NCI-H510A treated with DMSO at 0.1 percent for 48 hours (cell line): ENCODE measurements at regions not wholly inside any gene's neighbourhood (a gene's known extent, or its start where the extent isn't known, plus 50 kb on each side); places are given as distances from the start of the nearest gene placed in this dataset.
"Not testable (repeated sequence)": the region's sequence is repeated elsewhere in the genome, so short reads cannot be mapped to it uniquely, and the experiment has no call there.

ENCODE experiments used
- DNase-seq: peaks from one replicate; lab custom pipeline; 2025; lab: John Stamatoyannopoulos, UW

- DNase-seq = no peak
These were observed 413.9 kb downstream of the RPS6KC1 start for GRCh38 chr1:213464786-213465460.

- no peak for DNase-seq
These were observed 415.5 kb downstream of the RPS6KC1 start for GRCh38 chr1:213466541-213466940.

GRCh38 chr1:213474054-213474453 lies 423.0 kb downstream of the RPS6KC1 start:
- DNase-seq = no peak

- no peak for DNase-seq
These were observed 430.4 kb downstream of the RPS6KC1 start for GRCh38 chr1:213481395-213481794.

- DNase-seq = no peak
These were observed 433.3 kb downstream of the RPS6KC1 start for GRCh38 chr1:213484333-213484732.

- no peak for DNase-seq
These were observed 433.7 kb downstream of the RPS6KC1 start for GRCh38 chr1:213484758-213485157.

- DNase-seq = no peak
These were observed 435.4 kb downstream of the RPS6KC1 start for GRCh38 chr1:213486488-213486887.

GRCh38 chr1:213491468-213491867 lies 440.4 kb downstream of the RPS6KC1 start:
- DNase-seq = no peak

- no peak for DNase-seq
These were observed 441.4 kb downstream of the RPS6KC1 start for GRCh38 chr1:213492161-213493041.

- DNase-seq = no peak
These were observed 448.4 kb downstream of the RPS6KC1 start for GRCh38 chr1:213499444-213499843.

GRCh38 chr1:213507472-213508223 lies 456.6 kb downstream of the RPS6KC1 start:
- peak; percentile 81 for DNase-seq

- no peak for DNase-seq
These were observed 460.1 kb downstream of the RPS6KC1 start for GRCh38 chr1:213511173-213511572.

GRCh38 chr1:213512316-213512715 lies 461.3 kb downstream of the RPS6KC1 start:
- no peak for DNase-seq

GRCh38 chr1:213513006-213513405 lies 462.0 kb downstream of the RPS6KC1 start:
- DNase-seq = no peak

- DNase-seq = not testable (repeated sequence)
These were observed 463.6 kb downstream of the RPS6KC1 start for GRCh38 chr1:213514408-213515179.

- DNase-seq = peak; percentile 58
These were observed 468.1 kb downstream of the RPS6KC1 start for GRCh38 chr1:213519098-213519497.

GRCh38 chr1:213521206-213521605 lies 466.6 kb upstream of the PROX1 start:
- no peak for DNase-seq

- DNase-seq = no peak
These were observed 463.9 kb upstream of the PROX1 start for GRCh38 chr1:213523781-213524398.

- DNase-seq = no peak
These were observed 461.5 kb upstream of the PROX1 start for GRCh38 chr1:213526306-213526705.

GRCh38 chr1:213530611-213531320 lies 457.0 kb upstream of the PROX1 start:
- DNase-seq = peak; percentile 43
